H9 (cell line): ENCODE measurements at regions not wholly inside any gene's neighbourhood (a gene's known extent, or its start where the extent isn't known, plus 50 kb on each side); places are given as distances from the start of the nearest gene placed in this dataset.

ENCODE experiments used
- DNase-seq: peaks from one replicate; pipeline ENCODE4 v3.0.0-alpha.2; 2017
- H2AFZ ChIP-seq: one replicate; pipeline ENCODE4 v1.6.1; 2013; ENCODE audit warnings: mild to moderate bottlenecking, low read length, control low read depth, moderate library complexity
- H2AK5ac ChIP-seq: 2 replicates; pipeline ENCODE4 v1.6.1; 2013; ENCODE audit warnings: low read length, control low read depth, mixed read lengths; ENCODE audit not compliant: insufficient read length
- H2BK120ac ChIP-seq: one replicate; pipeline ENCODE4 v1.6.1; 2013; ENCODE audit warnings: low read depth, mild to moderate bottlenecking, low read length, control low read depth, inconsistent platforms; ENCODE audit not compliant: poor library complexity, severe bottlenecking
- H2BK12ac ChIP-seq: 2 replicates; pipeline ENCODE4 v1.6.1; 2013; ENCODE audit warnings: low read length, control low read depth, mixed read lengths, low read depth; ENCODE audit not compliant: insufficient read length
- H2BK15ac ChIP-seq: 2 replicates; pipeline ENCODE4 v1.6.1; 2013; ENCODE audit warnings: low read depth, low read length, control low read depth
- H2BK20ac ChIP-seq: one replicate; pipeline ENCODE4 v1.6.1; 2013; ENCODE audit warnings: low read depth, mild to moderate bottlenecking, low read length, control low read depth, inconsistent platforms; ENCODE audit not compliant: poor library complexity, severe bottlenecking
- H2BK5ac ChIP-seq: 2 replicates; pipeline ENCODE4 v1.6.1; 2013; ENCODE audit warnings: low read length, control low read depth, mixed read lengths; ENCODE audit not compliant: insufficient read length
- H3K14ac ChIP-seq: 2 replicates; pipeline ENCODE4 v1.6.1; 2013; ENCODE audit warnings: low read length, control low read depth; ENCODE audit not compliant: insufficient read depth
- H3K18ac ChIP-seq: 2 replicates; pipeline ENCODE4 v1.6.1; 2013; ENCODE audit warnings: low read depth, mild to moderate bottlenecking, mixed read lengths, low read length, control low read depth; ENCODE audit not compliant: insufficient read length
- H3K23ac ChIP-seq: 2 replicates; pipeline ENCODE4 v1.6.1; 2013; ENCODE audit warnings: low read length, control low read depth, mixed read lengths, low read depth; ENCODE audit not compliant: insufficient read length
- H3K23me2 ChIP-seq: 2 replicates; pipeline ENCODE4 v1.6.1; 2013; ENCODE audit warnings: low read depth, mild to moderate bottlenecking, mixed read lengths, low read length, control low read depth; ENCODE audit not compliant: insufficient read length, poor library complexity, severe bottlenecking
- H3K27ac ChIP-seq: 2 replicates; pipeline ENCODE4 v1.5.1; 2013; ENCODE audit warnings: low read length, control low read depth, mixed read lengths, low read depth; ENCODE audit not compliant: insufficient read length
- H3K27me3 ChIP-seq: 2 replicates; pipeline ENCODE4 v1.6.1; 2013; ENCODE audit warnings: low read length, control low read depth, inconsistent platforms; ENCODE audit not compliant: insufficient read depth
- H3K4ac ChIP-seq: 2 replicates; pipeline ENCODE4 v1.6.1; 2013; ENCODE audit warnings: low read depth, mild to moderate bottlenecking, control low read depth, inconsistent platforms, low read length, moderate library complexity
- H3K4me1 ChIP-seq: 2 replicates; pipeline ENCODE4 v1.6.1; 2013; ENCODE audit warnings: low read length, control low read depth, inconsistent platforms; ENCODE audit not compliant: insufficient read depth
- H3K4me2 ChIP-seq: 2 replicates; pipeline ENCODE4 v1.6.1; 2013; ENCODE audit warnings: low read length, control low read depth, mixed read lengths; ENCODE audit not compliant: insufficient read length, insufficient read depth
- H3K56ac ChIP-seq: 2 replicates; pipeline ENCODE4 v1.6.1; 2013; ENCODE audit warnings: low read depth, mild to moderate bottlenecking, mixed read lengths, low read length, control low read depth; ENCODE audit not compliant: insufficient read length
- H3K79me1 ChIP-seq: 2 replicates; pipeline ENCODE4 v1.6.1; 2013; ENCODE audit warnings: low read depth, mild to moderate bottlenecking, moderate library complexity, low read length, control low read depth, inconsistent platforms; ENCODE audit not compliant: insufficient read depth, poor library complexity, severe bottlenecking
- H3K79me2 ChIP-seq: 2 replicates; pipeline ENCODE4 v1.6.1; 2013; ENCODE audit warnings: low read length, control low read depth, inconsistent platforms; ENCODE audit not compliant: insufficient read depth
- H3K9ac ChIP-seq: 2 replicates; pipeline ENCODE4 v1.6.1; 2013; ENCODE audit warnings: low read length, control low read depth, mixed read lengths; ENCODE audit not compliant: insufficient read length; ENCODE audit errors: extremely low read depth
- H3K9me3 ChIP-seq: one replicate; pipeline ENCODE4 v1.6.1; 2013; ENCODE audit warnings: low read depth, low read length, inconsistent platforms; ENCODE audit not compliant: control insufficient read depth
- H3T11ph ChIP-seq: one replicate; pipeline ENCODE4 v1.6.1; 2013; ENCODE audit warnings: mild to moderate bottlenecking, low read length, control low read depth, inconsistent platforms
- H4K20me1 ChIP-seq: one replicate; pipeline ENCODE4 v1.6.1; 2013; ENCODE audit not compliant: control insufficient read depth, insufficient read length, insufficient read depth
- H4K5ac ChIP-seq: 2 replicates; pipeline ENCODE4 v1.6.1; 2013; ENCODE audit warnings: low read depth, mild to moderate bottlenecking, mixed read lengths, low read length, control low read depth; ENCODE audit not compliant: insufficient read length
- H4K8ac ChIP-seq: replicated peaks from 2 replicates; pipeline ENCODE4 v1.6.1; 2013; ENCODE audit warnings: low read length, control low read depth, mixed read lengths, low read depth; ENCODE audit not compliant: insufficient read length
- H4K91ac ChIP-seq: 2 replicates; pipeline ENCODE4 v1.6.1; 2013; ENCODE audit warnings: low read depth, mild to moderate bottlenecking, moderate library complexity, mixed read lengths, low read length, control low read depth; ENCODE audit not compliant: insufficient read length
- H3K27ac Mint-ChIP-seq, 3 experiments: 2 replicates in 2 of 3; 3 replicates in 1 of 3; pipeline ENCODE4 v1.8.0; 2020 to 2021; ENCODE audit warnings: mixed read lengths in 3 of 3, mild to moderate bottlenecking in 1 of 3, moderate library complexity in 1 of 3
- H3K27me3 Mint-ChIP-seq: 2 replicates; pipeline ENCODE4 v1.8.0; 2021; ENCODE audit warnings: low read depth, mild to moderate bottlenecking, moderate library complexity, mixed read lengths
- H3K36me3 Mint-ChIP-seq, 3 experiments: 2 replicates in 2 of 3; 3 replicates in 1 of 3; pipeline ENCODE4 v1.8.0; 2020 to 2021; ENCODE audit warnings: low read depth in 3 of 3, mixed read lengths in 3 of 3; ENCODE audit not compliant: insufficient read depth in 1 of 3
- H3K4me1 Mint-ChIP-seq, 2 experiments: 2 replicates each; pipeline ENCODE4 v1.8.0; 2020; ENCODE audit warnings: mixed read lengths in 2 of 2
- H3K4me3 Mint-ChIP-seq, 2 experiments: 2 replicates in 1 of 2; 3 replicates in 1 of 2; pipeline ENCODE4 v1.8.0; 2020 to 2021; ENCODE audit warnings: mild to moderate bottlenecking in 2 of 2, mixed read lengths in 2 of 2, moderate library complexity in 1 of 2
- H3K9me3 Mint-ChIP-seq, 2 experiments: 2 replicates in 1 of 2; 3 replicates in 1 of 2; pipeline ENCODE4 v1.8.0; 2020; ENCODE audit warnings: mild to moderate bottlenecking in 2 of 2, mixed read lengths in 2 of 2, moderate library complexity in 1 of 2
- TF ChIP-seq, protein P1 (sequence below): fragments of 200-600 bp; sonication (generic); conservative IDR thresholded peaks from 3 replicates; pipeline ENCODE4 v1.8.0; 2021; ENCODE audit warnings: antibody characterized with exemption, mild to moderate bottlenecking

DNA sequence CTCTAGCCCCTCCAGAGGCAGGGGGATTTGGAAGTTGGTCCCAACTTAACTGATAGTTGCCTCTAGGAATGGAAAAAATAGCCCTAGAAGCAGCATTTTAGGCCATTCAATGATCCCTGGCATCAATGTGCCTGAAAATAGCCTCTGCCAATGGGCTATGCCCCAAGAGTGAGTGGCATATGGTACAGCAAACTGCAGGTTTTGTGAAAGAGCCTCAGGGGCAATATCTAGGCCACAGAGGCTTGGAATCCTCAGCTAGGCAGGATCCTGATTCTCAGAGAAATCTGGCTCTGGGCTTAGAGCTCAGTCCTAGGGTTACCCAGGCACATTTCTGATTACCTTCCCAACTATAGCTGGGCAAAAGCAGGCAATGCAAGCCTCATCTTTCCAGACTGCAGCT lies 104.4 kb upstream of the MOCS1 start:
- no peak overlapping the region for H3K4me3 Mint-ChIP-seq
- Histone ChIP-seq H2AFZ (no peak overlapping the region), H2BK120ac (no peak overlapping the region), H2BK12ac (no peak overlapping the region), H3K14ac (no peak overlapping the region), H3K18ac (no peak overlapping the region), H4K5ac (no peak overlapping the region), H3K27ac (no peak overlapping the region), H3K9ac (no peak overlapping the region), H3K79me1 (no peaks in the 10 kb centered on the region), H3K4ac (no peak overlapping the region), H4K91ac (no peak overlapping the region), H4K8ac (no peak overlapping the region), H2AK5ac (no peak overlapping the region), H4K20me1 (no peaks in the 10 kb centered on the region), H2BK5ac (no peak overlapping the region), H3K23me2 (no peaks in the 10 kb centered on the region), H3K23ac (no peak overlapping the region), H2BK20ac (no peak overlapping the region), H3K4me1 (peaks cover 2% of the 10 kb centered on the region; the same call in 1 of the 2 replicates), H3K9me3 (no peaks in the 10 kb centered on the region), H3K79me2 (no peaks in the 10 kb centered on the region), H3T11ph (no peak overlapping the region), H3K27me3 (no peaks in the 10 kb centered on the region), H2BK15ac (no peak overlapping the region), H3K56ac (no peak overlapping the region), H3K4me2 (no peak overlapping the region)
- peaks cover 5% of the 10 kb centered on the region for H3K27me3 Mint-ChIP-seq
- DNase-seq: no peak
- TF ChIP-seq, protein P1, sequence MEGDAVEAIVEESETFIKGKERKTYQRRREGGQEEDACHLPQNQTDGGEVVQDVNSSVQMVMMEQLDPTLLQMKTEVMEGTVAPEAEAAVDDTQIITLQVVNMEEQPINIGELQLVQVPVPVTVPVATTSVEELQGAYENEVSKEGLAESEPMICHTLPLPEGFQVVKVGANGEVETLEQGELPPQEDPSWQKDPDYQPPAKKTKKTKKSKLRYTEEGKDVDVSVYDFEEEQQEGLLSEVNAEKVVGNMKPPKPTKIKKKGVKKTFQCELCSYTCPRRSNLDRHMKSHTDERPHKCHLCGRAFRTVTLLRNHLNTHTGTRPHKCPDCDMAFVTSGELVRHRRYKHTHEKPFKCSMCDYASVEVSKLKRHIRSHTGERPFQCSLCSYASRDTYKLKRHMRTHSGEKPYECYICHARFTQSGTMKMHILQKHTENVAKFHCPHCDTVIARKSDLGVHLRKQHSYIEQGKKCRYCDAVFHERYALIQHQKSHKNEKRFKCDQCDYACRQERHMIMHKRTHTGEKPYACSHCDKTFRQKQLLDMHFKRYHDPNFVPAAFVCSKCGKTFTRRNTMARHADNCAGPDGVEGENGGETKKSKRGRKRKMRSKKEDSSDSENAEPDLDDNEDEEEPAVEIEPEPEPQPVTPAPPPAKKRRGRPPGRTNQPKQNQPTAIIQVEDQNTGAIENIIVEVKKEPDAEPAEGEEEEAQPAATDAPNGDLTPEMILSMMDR: no peak
- H3K36me3 Mint-ChIP-seq: peaks cover 0 to 13% (median 6%) of the 10 kb centered on the region in 3 experiments; a peak in 2 of 7 replicates
- no peak overlapping the region for H3K27ac Mint-ChIP-seq
- H3K9me3 Mint-ChIP-seq: peaks cover 9 to 10% of the 10 kb centered on the region in 2 experiments
- H3K4me1 Mint-ChIP-seq: peaks cover 12 to 17% of the 10 kb centered on the region in 2 experiments
